ENCODE measurements at regions not wholly inside any gene's neighbourhood (a gene's known extent, or its start where the extent isn't known, plus 50 kb on each side); places are given as distances from the start of the nearest gene placed in this dataset.
"Not testable (repeated sequence)": the region's sequence is repeated elsewhere in the genome, so short reads cannot be mapped to it uniquely, and the experiment has no call there.

DNA sequence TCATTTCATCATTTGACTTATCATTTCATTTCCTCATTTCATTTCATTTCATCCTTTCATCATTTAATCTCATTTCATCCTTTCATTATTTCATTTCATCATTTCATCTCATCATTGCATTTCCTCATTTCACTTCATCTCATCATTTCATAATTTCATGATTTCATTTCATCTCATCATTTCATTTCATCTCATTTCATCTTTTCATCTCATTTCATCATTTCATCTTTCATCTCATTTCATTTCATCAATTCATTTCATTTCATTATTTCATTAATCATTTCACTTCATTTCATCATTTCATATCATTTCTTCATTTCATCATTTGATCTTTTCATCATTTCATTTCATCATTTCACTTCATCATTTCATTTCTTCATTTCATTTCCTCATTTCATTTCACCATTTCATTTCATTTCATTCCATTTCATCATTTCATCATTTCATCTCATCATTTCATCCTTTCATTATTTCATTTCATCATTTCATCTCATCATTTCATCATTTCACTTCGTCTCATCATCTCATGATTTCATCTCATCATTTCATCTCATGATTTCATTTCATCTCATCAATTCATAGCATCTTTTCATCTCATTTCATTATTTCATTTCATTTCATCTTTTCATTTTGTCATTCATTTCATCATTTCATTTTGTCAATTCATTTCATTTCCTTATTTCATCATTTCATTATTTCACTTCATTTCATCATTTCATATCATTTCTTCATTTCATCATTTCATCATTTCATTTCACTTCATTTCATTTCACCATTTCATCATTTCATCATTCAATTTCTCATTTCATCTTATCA, 131.1 kb downstream of the ZNF92 start:
- TF ChIP-seq, protein P1, sequence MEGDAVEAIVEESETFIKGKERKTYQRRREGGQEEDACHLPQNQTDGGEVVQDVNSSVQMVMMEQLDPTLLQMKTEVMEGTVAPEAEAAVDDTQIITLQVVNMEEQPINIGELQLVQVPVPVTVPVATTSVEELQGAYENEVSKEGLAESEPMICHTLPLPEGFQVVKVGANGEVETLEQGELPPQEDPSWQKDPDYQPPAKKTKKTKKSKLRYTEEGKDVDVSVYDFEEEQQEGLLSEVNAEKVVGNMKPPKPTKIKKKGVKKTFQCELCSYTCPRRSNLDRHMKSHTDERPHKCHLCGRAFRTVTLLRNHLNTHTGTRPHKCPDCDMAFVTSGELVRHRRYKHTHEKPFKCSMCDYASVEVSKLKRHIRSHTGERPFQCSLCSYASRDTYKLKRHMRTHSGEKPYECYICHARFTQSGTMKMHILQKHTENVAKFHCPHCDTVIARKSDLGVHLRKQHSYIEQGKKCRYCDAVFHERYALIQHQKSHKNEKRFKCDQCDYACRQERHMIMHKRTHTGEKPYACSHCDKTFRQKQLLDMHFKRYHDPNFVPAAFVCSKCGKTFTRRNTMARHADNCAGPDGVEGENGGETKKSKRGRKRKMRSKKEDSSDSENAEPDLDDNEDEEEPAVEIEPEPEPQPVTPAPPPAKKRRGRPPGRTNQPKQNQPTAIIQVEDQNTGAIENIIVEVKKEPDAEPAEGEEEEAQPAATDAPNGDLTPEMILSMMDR (IDR thresholded peaks at IDR 0.05): not testable (repeated sequence)
- TF ChIP-seq POLR2A (IDR thresholded peaks at IDR 0.05): not testable (repeated sequence)
